Aorta (tissue), 5 donors: ENCODE measurements at regions not wholly inside any gene's neighbourhood (a gene's known extent, or its start where the extent isn't known, plus 50 kb on each side); places are given as distances from the start of the nearest gene placed in this dataset.

Experiments
- ATAC-seq: fragments of 200-7000 bp; cut with Tn5 transposase; one replicate; pipeline ENCODE4 v1.9.1; 2022; ENCODE audit warnings: moderate library complexity; ENCODE audit not compliant: low FRiP score
- DNase-seq, 2 donors: peaks; one replicate each; pipeline ENCODE4 v3.0.0-alpha.2; 2020
- H3K27ac ChIP-seq, 2 donors: one replicate each; pipeline ENCODE4 v1.5.1; 2013; ENCODE audit warnings: low read length in 2 of 2, mild to moderate bottlenecking in 2 of 2, moderate library complexity in 2 of 2, control low read depth in 1 of 2, inconsistent platforms in 1 of 2, low read depth in 1 of 2
- H3K27me3 ChIP-seq, 2 donors: one replicate each; pipeline ENCODE4 v1.6.1; 2013; ENCODE audit warnings: control low read depth in 1 of 2, low read length in 1 of 2, mild to moderate bottlenecking in 1 of 2, moderate library complexity in 1 of 2; ENCODE audit not compliant: insufficient read depth in 2 of 2, control insufficient read depth in 1 of 2
- H3K36me3 ChIP-seq, 2 donors: one replicate each; pipeline ENCODE4 v1.6.1; 2013; ENCODE audit warnings: control low read depth in 1 of 2, low read length in 1 of 2, mild to moderate bottlenecking in 1 of 2; ENCODE audit not compliant: insufficient read depth in 2 of 2, control insufficient read depth in 1 of 2
- H3K4me1 ChIP-seq, 2 donors: one replicate each; pipeline ENCODE4 v1.6.1; 2013; ENCODE audit warnings: low read length in 2 of 2, control low read depth in 1 of 2, mild to moderate bottlenecking in 1 of 2, moderate library complexity in 1 of 2; ENCODE audit not compliant: insufficient read depth in 2 of 2, control insufficient read depth in 1 of 2
- H3K4me3 ChIP-seq, 2 donors: one replicate each; pipeline ENCODE4 v1.5.1; 2013; ENCODE audit warnings: low read length in 2 of 2, control low read depth in 1 of 2, mild to moderate bottlenecking in 1 of 2
- H3K9me3 ChIP-seq: one replicate; pipeline ENCODE4 v1.6.1; 2013; ENCODE audit warnings: mild to moderate bottlenecking, low read length; ENCODE audit not compliant: control insufficient read depth
- WGBS, 2 donors: extraction: QIAGEN DNeasy Blood & Tissue Kit; methylation state at CpG; one replicate each; pipeline ENCODE4 v1.1.7; 2013; 5-methylcytosine and 5-hydroxymethylcytosine counted together
- intact Hi-C, 2 donors: fragments of 100-400 bp; cut with DNase I; formaldehyde crosslinking; loops; one replicate each; pipeline versions ENCODE4 v1.14.2 to v1.15.0; 2022
- donor health status: healthy with polysubstance abuse.
- donor health status: Bipolar disorder and iron deficiency.
- donor health status: DM: no; HTN: no; CAD: no.
- donor health status: DM: no; HTN: no; CAD: no.
- donor health status: DM: yes; HTN: yes; CAD: no.

GRCh38 chr10:53314876-53315275 is 542.3 kb upstream of the MBL2 start:
- 6 to 15% methylated on average over 1 of the region's 1 CpG for WGBS, 2 donors

GRCh38 chr10:53298443-53298842 is 525.9 kb upstream of the MBL2 start:
- 74 to 77% methylated on average over 3 of the region's 3 CpGs for WGBS, 2 donors
- DNase-seq (no peak), ATAC-seq (no peak)
- Histone ChIP-seq H3K9me3 (peaks cover 2% of the 10 kb centered on the region), H3K27me3 (no peaks in the 10 kb centered on the region), H3K4me3 (no peak overlapping the region), H3K27ac (no peak overlapping the region), H3K4me1 (no peaks in the 10 kb centered on the region), H3K36me3 (no peaks in the 10 kb centered on the region)
- intact Hi-C loops, result no loop called here

More at GRCh38 chr10:53314876-53315275, 542.3 kb upstream of the MBL2 start:
- DNase-seq (no peak), ATAC-seq (no peak)
- no peaks in the 10 kb centered on the region for H3K9me3 ChIP-seq
- no peak overlapping the region for H3K4me3 ChIP-seq
- no peak overlapping the region for H3K27ac ChIP-seq
- H3K27me3 ChIP-seq, result no peaks in the 10 kb centered on the region
- no peaks in the 10 kb centered on the region for H3K36me3 ChIP-seq
- H3K4me1 ChIP-seq, result no peaks in the 10 kb centered on the region
- intact Hi-C loops, result no loop called here

GRCh38 chr10:53284615-53285182 is 512.1 kb upstream of the MBL2 start:
- intact Hi-C loops, result no loop called here
- Histone ChIP-seq H3K27ac (no peak overlapping the region), H3K4me3 (no peak overlapping the region), H3K36me3 (no peaks in the 10 kb centered on the region), H3K27me3 (peaks cover 0 to 1% of the 10 kb centered on the region in 2 donors), H3K9me3 (no peaks in the 10 kb centered on the region), H3K4me1 (no peaks in the 10 kb centered on the region)
- DNase-seq (no peak), ATAC-seq (no peak)
- WGBS, 2 donors, result 80 to 83% methylated on average over 4 of the region's 4 CpGs

GRCh38 chr10:53276797-53277196 is 504.2 kb upstream of the MBL2 start:
- no peaks in the 10 kb centered on the region for H3K4me1 ChIP-seq
- no peaks in the 10 kb centered on the region for H3K9me3 ChIP-seq
- no peaks in the 10 kb centered on the region for H3K36me3 ChIP-seq
- H3K27ac ChIP-seq, result no peak overlapping the region
- ATAC-seq, result no peak
- intact Hi-C loops, result no loop called here
- DNase-seq, result no peak
- no peak overlapping the region for H3K4me3 ChIP-seq
- H3K27me3 ChIP-seq, result no peaks in the 10 kb centered on the region
- WGBS, 2 donors, result 88 to 93% methylated on average over 1 of the region's 1 CpG

- no peaks in the 10 kb centered on the region for H3K9me3 ChIP-seq
- ATAC-seq, result no peak
- no peak overlapping the region for H3K27ac ChIP-seq
- no peaks in the 10 kb centered on the region for H3K36me3 ChIP-seq
- H3K27me3 ChIP-seq, result no peaks in the 10 kb centered on the region
- no peak overlapping the region for H3K4me3 ChIP-seq
- no peaks in the 10 kb centered on the region for H3K4me1 ChIP-seq
- intact Hi-C loops, result no loop called here
- WGBS, 2 donors, result 49 to 52% methylated on average over 2 of the region's 2 CpGs
- DNase-seq, result no peak
These were observed 496.9 kb upstream of the MBL2 start for GRCh38 chr10:53269482-53269881.

- H3K4me3 ChIP-seq, result no peak overlapping the region
- intact Hi-C loops, result no loop called here
- H3K27me3 ChIP-seq, result no peaks in the 10 kb centered on the region
- 38 to 44% methylated on average over 1 of the region's 1 CpG for WGBS, 2 donors
- no peaks in the 10 kb centered on the region for H3K36me3 ChIP-seq
- H3K27ac ChIP-seq, result no peak overlapping the region
- no peaks in the 10 kb centered on the region for H3K4me1 ChIP-seq
- H3K9me3 ChIP-seq, result no peaks in the 10 kb centered on the region
- no peak for DNase-seq
- ATAC-seq, result no peak
These were observed 487.6 kb upstream of the MBL2 start for GRCh38 chr10:53260213-53260612.

GRCh38 chr10:53256623-53257022 is 484.0 kb upstream of the MBL2 start:
- no peaks in the 10 kb centered on the region for H3K27me3 ChIP-seq
- no peak overlapping the region for H3K27ac ChIP-seq
- intact Hi-C loops, result no loop called here
- peaks cover 3% of the 10 kb centered on the region for H3K9me3 ChIP-seq
- no peaks in the 10 kb centered on the region for H3K4me1 ChIP-seq
- ATAC-seq (no peak), DNase-seq (no peak)
- H3K36me3 ChIP-seq, result no peaks in the 10 kb centered on the region
- no peak overlapping the region for H3K4me3 ChIP-seq

GRCh38 chr10:53255661-53256205 is 483.1 kb upstream of the MBL2 start:
- no peak for DNase-seq

GRCh38 chr10:53253221-53253620 is 480.6 kb upstream of the MBL2 start:
- WGBS, 2 donors, result 58 to 59% methylated on average over 3 of the region's 3 CpGs
- no peak for ATAC-seq
- H3K27ac ChIP-seq, result no peak overlapping the region
- intact Hi-C loops, result no loop called here
- no peak for DNase-seq
- H3K36me3 ChIP-seq, result no peaks in the 10 kb centered on the region
- peaks cover 3% of the 10 kb centered on the region for H3K9me3 ChIP-seq
- H3K27me3 ChIP-seq, result no peaks in the 10 kb centered on the region
- H3K4me1 ChIP-seq, result no peaks in the 10 kb centered on the region
- H3K4me3 ChIP-seq, result no peak overlapping the region

More at GRCh38 chr10:53255661-53256205, 483.1 kb upstream of the MBL2 start:
- WGBS, 2 donors, result 71 to 80% methylated on average over 1 of the region's 1 CpG
- H3K4me3 ChIP-seq, result no peak overlapping the region
- ATAC-seq, result no peak
- peaks cover 3% of the 10 kb centered on the region for H3K9me3 ChIP-seq
- intact Hi-C loops, result no loop called here
- no peaks in the 10 kb centered on the region for H3K36me3 ChIP-seq
- no peaks in the 10 kb centered on the region for H3K27me3 ChIP-seq
- no peak overlapping the region for H3K27ac ChIP-seq
- no peaks in the 10 kb centered on the region for H3K4me1 ChIP-seq
